SKM-1 treated with dmso at 0.1 percent for 144 hours (cell line): ENCODE measurements at regions not wholly inside any gene's neighbourhood (a gene's known extent, or its start where the extent isn't known, plus 50 kb on each side); places are given as distances from the start of the nearest gene placed in this dataset.

ENCODE experiments used
- DNase-seq: peaks from one replicate; lab custom pipeline; 2025; ENCODE audit not compliant: unreplicated experiment; lab: John Stamatoyannopoulos, UW

DNA sequence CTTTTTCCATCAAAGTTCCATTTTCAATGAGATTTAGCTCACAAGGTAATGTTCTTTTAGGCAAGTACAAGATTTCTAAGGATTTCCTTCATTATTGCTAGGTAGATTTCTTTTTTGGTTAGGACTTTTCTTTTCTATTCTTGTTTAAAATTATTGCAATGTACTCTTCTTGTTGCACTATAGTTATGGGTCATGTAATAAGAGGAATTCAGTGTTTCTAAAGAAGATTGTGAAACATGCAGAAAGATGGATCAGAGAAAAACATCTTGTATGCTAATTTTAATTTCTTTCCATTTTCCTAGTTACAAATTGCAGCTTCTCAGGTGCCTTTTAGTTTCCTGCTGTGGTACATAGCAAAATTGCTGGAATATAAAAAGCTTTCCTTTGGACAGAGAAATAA lies 56.1 kb downstream of the BTG1 start:
- DNase-seq: no peak

- DNase-seq: no peak
Observed at GRCh38 chr12:92088805-92089204, 56.8 kb downstream of the BTG1 start.

GRCh38 chr12:92085736-92086040 lies 60.0 kb downstream of the BTG1 start:
- no peak for DNase-seq

- DNase-seq: no peak
Observed at GRCh38 chr12:92085040-92085735, 60.5 kb downstream of the BTG1 start.

DNA sequence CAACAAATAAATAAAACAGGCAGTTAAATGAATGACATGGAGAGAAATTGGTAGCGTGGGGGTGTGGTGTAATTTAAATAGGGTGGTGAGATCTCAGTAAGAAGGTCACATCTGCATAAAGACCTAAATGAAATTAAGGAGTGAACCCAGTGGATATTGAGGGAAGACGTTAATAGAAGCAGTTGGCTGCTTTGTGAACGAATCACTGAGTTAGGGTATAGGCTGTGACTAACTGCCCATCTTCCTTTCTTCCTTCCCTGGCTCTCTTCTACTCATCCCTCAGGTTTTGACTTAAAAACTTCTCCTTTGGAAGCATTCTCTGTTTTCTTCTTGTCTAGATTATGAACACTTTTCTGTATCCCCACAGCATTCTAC lies 64.7 kb downstream of the BTG1 start:
- DNase-seq: no peak

DNA sequence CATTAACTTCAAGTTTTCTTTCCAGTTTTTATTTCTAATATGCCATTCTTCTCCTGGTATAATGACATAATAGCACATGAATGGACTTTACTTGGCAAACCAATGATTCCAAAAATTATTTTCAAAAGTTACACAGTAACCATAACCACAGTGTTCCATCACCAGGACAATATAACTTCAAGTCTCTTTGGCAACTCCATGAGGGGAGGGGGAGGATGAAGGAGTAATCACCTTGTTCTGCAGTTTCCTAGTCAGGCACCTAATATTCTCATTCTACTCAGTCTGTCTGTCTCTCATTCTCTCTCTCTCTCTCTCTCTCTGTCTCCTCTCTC lies 66.6 kb downstream of the BTG1 start:
- no peak for DNase-seq

- DNase-seq: no peak
Observed at GRCh38 chr12:92078167-92079053, 67.2 kb downstream of the BTG1 start.

GRCh38 chr12:92077530-92077929 lies 68.1 kb downstream of the BTG1 start:
- no peak for DNase-seq

DNA sequence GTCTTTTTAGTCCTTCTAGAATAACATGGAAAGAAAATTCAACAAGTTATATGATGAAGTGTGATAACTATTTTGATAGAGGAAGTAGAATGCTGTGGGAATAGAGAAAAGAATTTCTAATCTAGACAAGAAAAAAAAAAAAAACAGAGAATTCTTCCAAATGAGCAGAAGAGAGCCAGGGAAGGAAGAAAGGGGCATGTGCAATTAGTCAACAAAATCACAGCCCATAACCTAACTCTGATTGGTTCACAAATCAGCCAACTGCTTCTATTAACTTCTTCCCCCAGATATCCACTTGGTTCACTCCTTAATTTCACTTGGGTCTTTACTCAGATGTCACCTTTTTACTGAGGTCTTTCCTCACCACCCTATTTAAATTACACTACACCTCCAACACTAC lies 69.5 kb downstream of the BTG1 start:
- DNase-seq: no peak

GRCh38 chr12:92075425-92075914 lies 70.2 kb downstream of the BTG1 start:
- DNase-seq: no peak

DNA sequence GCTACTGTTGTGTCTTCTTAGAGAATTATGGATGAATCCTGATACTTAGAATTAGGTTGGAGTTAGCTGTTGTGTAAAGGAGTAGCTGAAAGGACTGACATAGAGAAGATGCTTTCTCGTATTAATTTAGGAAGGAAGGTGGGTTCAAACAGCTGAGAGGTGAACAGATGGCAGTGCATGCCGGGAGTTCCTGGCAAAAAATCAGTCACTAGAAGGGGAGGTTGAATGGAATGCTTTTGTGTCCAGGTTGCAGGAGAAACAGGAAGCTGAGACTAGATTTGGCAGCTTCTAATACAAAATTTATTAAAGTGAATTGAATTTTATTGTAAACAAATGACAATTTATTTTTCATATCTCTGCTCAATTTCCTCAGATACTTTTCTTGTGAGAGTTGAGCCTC lies 70.8 kb downstream of the BTG1 start:
- DNase-seq: no peak

- no peak for DNase-seq
Observed at GRCh38 chr12:92073094-92073493, 72.6 kb downstream of the BTG1 start.

- no peak for DNase-seq
Observed at GRCh38 chr12:92072112-92072511, 73.5 kb downstream of the BTG1 start.

DNA sequence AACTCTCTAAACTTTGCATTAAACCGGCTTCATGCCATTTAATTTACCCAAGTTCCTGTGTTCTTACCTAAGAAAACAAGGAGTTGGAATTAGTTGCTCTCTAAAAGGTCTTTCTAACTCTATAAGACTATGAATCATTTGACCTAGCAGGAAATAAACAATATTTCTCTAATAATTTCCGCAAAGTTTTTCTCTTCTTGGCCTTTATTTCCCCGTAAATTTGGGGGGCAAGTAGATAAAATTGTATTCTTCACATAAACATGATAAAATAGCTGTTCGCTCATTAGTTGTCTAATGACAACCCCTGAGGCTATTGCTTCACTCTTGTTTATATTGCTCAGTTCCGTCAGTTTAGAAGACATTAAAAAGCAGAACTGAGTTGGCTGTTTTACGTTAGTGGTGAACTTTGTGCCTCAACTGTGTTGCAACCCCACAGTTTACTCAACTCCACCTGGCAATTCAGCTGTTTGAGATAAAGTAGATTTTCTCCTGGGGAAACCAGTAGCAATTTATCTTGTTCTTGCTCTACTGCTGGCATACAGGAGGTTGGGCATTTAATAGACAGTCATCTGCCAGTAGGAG lies 74.7 kb downstream of the BTG1 start:
- DNase-seq: peak; percentile 84

DNA sequence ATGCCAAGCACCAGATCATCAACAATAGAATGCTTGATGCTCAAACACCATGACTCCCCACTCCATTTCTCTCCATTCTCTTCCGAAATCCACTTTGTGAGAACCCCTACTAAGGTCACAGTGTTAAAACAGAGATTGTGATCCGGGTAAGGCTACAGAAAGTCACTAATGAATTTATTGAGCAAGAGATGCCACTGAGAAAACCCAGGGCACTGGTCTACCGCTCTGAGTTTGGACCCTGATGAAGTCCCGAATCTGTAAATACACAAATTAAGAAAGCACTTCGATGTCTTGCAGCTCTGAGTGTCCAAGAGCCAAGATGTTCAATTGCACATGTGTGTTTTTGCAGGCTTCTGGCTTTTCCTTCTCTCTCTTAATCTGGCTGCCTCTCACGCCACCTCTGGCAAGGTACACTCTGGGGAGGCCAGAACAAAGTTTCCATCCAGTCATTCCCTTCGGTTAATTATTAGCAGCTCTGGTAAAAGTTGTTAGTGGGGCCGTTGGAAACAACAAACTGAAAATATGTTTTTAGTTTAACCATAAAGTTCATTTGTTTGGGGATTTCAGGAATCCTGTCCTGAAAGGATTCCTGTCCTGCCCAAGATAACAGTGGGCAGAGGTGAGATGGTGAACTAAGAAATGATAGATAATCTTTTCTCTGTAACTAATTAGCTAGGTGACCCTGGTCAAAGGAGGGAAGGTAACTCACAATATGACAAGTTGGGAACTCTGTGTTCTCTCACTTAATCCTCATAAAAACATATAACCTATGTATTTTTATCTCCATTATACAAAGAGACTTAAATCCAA lies 75.4 kb downstream of the BTG1 start:
- DNase-seq: no peak

- no peak for DNase-seq
Observed at GRCh38 chr12:92068459-92068858, 77.2 kb downstream of the BTG1 start.

GRCh38 chr12:92065639-92066038 lies 80.0 kb downstream of the BTG1 start:
- no peak for DNase-seq

- DNase-seq: no peak
Observed at GRCh38 chr12:92065018-92065499, 80.6 kb downstream of the BTG1 start.

DNA sequence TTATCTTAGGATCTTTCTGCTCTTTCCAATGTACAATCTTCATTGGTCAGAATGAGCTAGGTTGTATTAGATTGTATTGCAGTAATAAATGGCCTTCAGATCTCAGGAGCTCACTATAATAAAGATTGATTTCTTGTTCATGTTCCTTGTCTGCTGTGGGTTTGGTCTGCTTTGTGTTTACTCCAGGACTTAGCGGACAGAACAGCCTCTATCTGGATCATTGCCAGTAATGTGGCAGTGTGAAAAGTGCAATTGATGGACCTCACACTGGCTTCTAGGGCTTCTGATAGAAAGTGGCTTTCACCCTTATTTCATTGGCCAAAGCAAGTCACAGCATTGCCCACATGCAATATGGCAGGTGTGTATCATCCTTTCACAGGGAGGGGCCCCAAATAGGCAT lies 81.2 kb downstream of the BTG1 start:
- no peak for DNase-seq

DNA sequence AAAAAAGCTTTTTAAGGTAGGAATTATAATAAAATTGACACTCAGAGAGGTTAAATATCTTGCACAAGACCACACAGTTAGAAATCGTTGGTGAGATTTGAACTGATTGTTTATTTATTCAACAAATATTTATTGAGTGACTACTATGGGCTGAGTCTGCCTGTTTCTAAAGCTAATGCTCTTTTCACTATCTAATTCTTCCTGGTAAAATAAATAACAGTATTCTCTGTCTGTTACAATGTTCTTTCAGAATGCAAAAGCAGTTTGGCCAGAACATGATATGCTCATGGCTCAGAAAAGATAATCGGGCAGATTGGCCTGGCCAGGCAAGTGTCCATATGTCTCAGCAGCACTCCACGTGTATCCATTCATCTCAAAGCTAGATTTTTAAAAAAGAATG lies 82.0 kb downstream of the BTG1 start:
- DNase-seq: no peak
